ENCODE measurements at regions not wholly inside any gene's neighbourhood (a gene's known extent, or its start where the extent isn't known, plus 50 kb on each side); places are given as distances from the start of the nearest gene placed in this dataset.

DNA sequence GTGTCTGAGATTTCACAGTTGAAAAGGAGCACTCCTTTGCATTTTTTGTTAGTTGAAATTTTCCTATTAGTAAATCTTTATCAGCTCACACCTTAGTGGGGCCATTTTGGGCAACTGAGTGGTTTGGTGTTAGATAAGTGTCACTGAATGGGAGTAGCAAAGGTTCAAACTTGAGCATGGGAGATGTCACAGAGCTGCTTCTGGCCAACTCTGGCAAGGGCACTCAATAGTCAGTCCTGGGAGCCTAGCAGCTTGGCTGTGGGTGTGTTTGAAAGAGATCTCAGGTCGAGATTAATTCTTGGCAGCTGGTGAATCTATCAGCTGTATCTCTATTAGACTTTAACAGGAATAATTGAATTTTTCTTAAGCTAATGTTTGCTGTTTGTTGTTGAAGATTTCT is 579.3 kb downstream of the EDEM1 start:
- ChIA-PET CTCF (ENCODE audit: low intra/inter-chr PET ratio, low total read pairs) (no interaction called here), POLR2A (no interaction called here)
- FAIRE-seq: no peak
- no peaks in the 10 kb centered on the region for H3K4me1 ChIP-seq (ENCODE audit: insufficient read depth, low read length)
- no peaks in the 10 kb centered on the region for H4K20me1 ChIP-seq (ENCODE audit: insufficient read depth, low read length)
- H3K9me3 ChIP-seq (ENCODE audit: low read length): no peaks in the 10 kb centered on the region
- H2AFZ ChIP-seq (ENCODE audit: low read length): no peak overlapping the region
- in situ Hi-C loops (cut with HindIII; ENCODE audit: extremely low pct_ligation_motif_present, low pct_unique_long_range_greater_than_20kb): no loop called here
- H3K4me2 ChIP-seq (ENCODE audit: low read depth, low read length): no peak overlapping the region
- WGBS (ENCODE audit: low lambda C conversion rate): 0% methylated on average over 1 of the region's 1 CpG
- H3K9ac ChIP-seq (ENCODE audit: insufficient read depth, low read depth, low read length): no peak overlapping the region
- DNase-seq (ENCODE audit: low spot score): no peak
- H3K27ac ChIP-seq (ENCODE audit: extremely low read length, insufficient read depth, low read length): no peak overlapping the region
- no TSS peak for BruUV-seq (replicated peaks)
- no peak overlapping the region for H3K4me3 ChIP-seq (replicated peaks in 1 of 3; ENCODE audit: insufficient read depth in 1 of 3, low read depth in 2 of 3, low read length in 3 of 3)
- intact Hi-C loops (cut with micrococcal nuclease; ENCODE audit: unreplicated experiment): no loop called here
- H3K27me3 ChIP-seq (ENCODE audit: control insufficient read depth in 1 of 2, insufficient read depth in 2 of 2, low read length in 2 of 2): no peaks in the 10 kb centered on the region
- H3K79me2 ChIP-seq (ENCODE audit: insufficient read depth, low read length): no peaks in the 10 kb centered on the region
- no peak for ATAC-seq
- H3K36me3 ChIP-seq (replicated peaks in 1 of 2; ENCODE audit: control insufficient read depth in 1 of 2, insufficient read depth in 2 of 2, low read length in 2 of 2): no peaks in the 10 kb centered on the region
- TF ChIP-seq FLYWCH1 (CRISPR knock-in tag; IDR thresholded peaks at IDR 0.05): no peak
- no peak for TF ChIP-seq STAT5B (CRISPR knock-in tag; IDR thresholded peaks at IDR 0.05)
- TF ChIP-seq XRCC5 (optimal IDR thresholded peaks at IDR 0.05; ENCODE audit: low read length): no peak
- no peak for TF ChIP-seq ELF1 (CRISPR knock-in tag; IDR thresholded peaks at IDR 0.05)
- TF ChIP-seq ZNF10 (CRISPR knock-in tag; IDR thresholded peaks at IDR 0.05; ENCODE audit: borderline replicate concordance, low read depth): no peak
- TF ChIP-seq ZNF704 (CRISPR knock-in tag; IDR thresholded peaks at IDR 0.05; ENCODE audit: borderline replicate concordance): no peak
- no peak for TF ChIP-seq SMAD3 (CRISPR knock-in tag; IDR thresholded peaks at IDR 0.05)
- TF ChIP-seq ZNF678 (CRISPR knock-in tag; IDR thresholded peaks at IDR 0.05): no peak
- TF ChIP-seq ZNF432 (CRISPR knock-in tag; IDR thresholded peaks at IDR 0.05; ENCODE audit: borderline replicate concordance): no peak
- no peak for TF ChIP-seq RCOR2 (CRISPR knock-in tag; IDR thresholded peaks at IDR 0.05)
- TF ChIP-seq MAF1 (CRISPR knock-in tag; IDR thresholded peaks at IDR 0.05; ENCODE audit: borderline replicate concordance): no peak
- TF ChIP-seq ZNF878 (CRISPR knock-in tag; IDR thresholded peaks at IDR 0.05): no peak
- TF ChIP-seq PCBP1 (IDR thresholded peaks at IDR 0.05; ENCODE audit: borderline replicate concordance, low read depth, low read length): no peak
- TF ChIP-seq, protein P1, sequence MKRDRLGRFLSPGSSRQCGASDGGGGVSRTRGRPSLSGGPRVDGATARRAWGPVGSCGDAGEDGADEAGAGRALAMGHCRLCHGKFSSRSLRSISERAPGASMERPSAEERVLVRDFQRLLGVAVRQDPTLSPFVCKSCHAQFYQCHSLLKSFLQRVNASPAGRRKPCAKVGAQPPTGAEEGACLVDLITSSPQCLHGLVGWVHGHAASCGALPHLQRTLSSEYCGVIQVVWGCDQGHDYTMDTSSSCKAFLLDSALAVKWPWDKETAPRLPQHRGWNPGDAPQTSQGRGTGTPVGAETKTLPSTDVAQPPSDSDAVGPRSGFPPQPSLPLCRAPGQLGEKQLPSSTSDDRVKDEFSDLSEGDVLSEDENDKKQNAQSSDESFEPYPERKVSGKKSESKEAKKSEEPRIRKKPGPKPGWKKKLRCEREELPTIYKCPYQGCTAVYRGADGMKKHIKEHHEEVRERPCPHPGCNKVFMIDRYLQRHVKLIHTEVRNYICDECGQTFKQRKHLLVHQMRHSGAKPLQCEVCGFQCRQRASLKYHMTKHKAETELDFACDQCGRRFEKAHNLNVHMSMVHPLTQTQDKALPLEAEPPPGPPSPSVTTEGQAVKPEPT (CRISPR knock-in tag; IDR thresholded peaks at IDR 0.05; ENCODE audit: low read depth): no peak
- no peak for TF ChIP-seq RFX1 (IDR thresholded peaks at IDR 0.05)
- no peak for TF ChIP-seq DR1 (CRISPR knock-in tag; IDR thresholded peaks at IDR 0.05)
- no peak for TF ChIP-seq ZBTB14 (CRISPR knock-in tag; IDR thresholded peaks at IDR 0.05)
- TF ChIP-seq HNRNPLL (IDR thresholded peaks at IDR 0.05; ENCODE audit: low read depth, low read length, poor library complexity, severe bottlenecking): no peak
- TF ChIP-seq, protein P2, sequence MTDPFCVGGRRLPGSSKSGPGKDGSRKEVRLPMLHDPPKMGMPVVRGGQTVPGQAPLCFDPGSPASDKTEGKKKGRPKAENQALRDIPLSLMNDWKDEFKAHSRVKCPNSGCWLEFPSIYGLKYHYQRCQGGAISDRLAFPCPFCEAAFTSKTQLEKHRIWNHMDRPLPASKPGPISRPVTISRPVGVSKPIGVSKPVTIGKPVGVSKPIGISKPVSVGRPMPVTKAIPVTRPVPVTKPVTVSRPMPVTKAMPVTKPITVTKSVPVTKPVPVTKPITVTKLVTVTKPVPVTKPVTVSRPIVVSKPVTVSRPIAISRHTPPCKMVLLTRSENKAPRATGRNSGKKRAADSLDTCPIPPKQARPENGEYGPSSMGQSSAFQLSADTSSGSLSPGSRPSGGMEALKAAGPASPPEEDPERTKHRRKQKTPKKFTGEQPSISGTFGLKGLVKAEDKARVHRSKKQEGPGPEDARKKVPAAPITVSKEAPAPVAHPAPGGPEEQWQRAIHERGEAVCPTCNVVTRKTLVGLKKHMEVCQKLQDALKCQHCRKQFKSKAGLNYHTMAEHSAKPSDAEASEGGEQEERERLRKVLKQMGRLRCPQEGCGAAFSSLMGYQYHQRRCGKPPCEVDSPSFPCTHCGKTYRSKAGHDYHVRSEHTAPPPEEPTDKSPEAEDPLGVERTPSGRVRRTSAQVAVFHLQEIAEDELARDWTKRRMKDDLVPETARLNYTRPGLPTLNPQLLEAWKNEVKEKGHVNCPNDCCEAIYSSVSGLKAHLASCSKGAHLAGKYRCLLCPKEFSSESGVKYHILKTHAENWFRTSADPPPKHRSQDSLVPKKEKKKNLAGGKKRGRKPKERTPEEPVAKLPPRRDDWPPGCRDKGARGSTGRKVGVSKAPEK (CRISPR knock-in tag; IDR thresholded peaks at IDR 0.05; ENCODE audit: borderline replicate concordance): no peak
